Ectodermal cell (in vitro differentiated cells): ENCODE measurements at regions not wholly inside any gene's neighbourhood (a gene's known extent, or its start where the extent isn't known, plus 50 kb on each side); places are given as distances from the start of the nearest gene placed in this dataset.

Experiments
- H3K27ac ChIP-seq: 2 replicates; pipeline ENCODE4 v1.7.0; 2013; ENCODE audit warnings: mild to moderate bottlenecking, low read depth, low read length; ENCODE audit not compliant: insufficient read depth, poor library complexity, severe bottlenecking
- H3K27me3 ChIP-seq: 2 replicates; pipeline ENCODE4 v1.7.0; 2013; ENCODE audit warnings: mild to moderate bottlenecking, low read length; ENCODE audit not compliant: insufficient read depth, control insufficient read depth, poor library complexity, severe bottlenecking
- H3K36me3 ChIP-seq: one replicate; pipeline ENCODE4 v1.7.0; 2013; ENCODE audit warnings: low read length; ENCODE audit not compliant: control insufficient read depth, insufficient read depth
- H3K4me1 ChIP-seq: one replicate; pipeline ENCODE4 v1.7.0; 2013; ENCODE audit warnings: low read length; ENCODE audit not compliant: control insufficient read depth, insufficient read depth
- H3K4me3 ChIP-seq: 2 replicates; pipeline ENCODE4 v1.7.0; 2013; ENCODE audit warnings: low read depth, low read length, control low read depth; ENCODE audit not compliant: insufficient read depth
- H3K9me3 ChIP-seq: 2 replicates; pipeline ENCODE4 v1.7.0; 2013; ENCODE audit warnings: mild to moderate bottlenecking, low read length, moderate library complexity; ENCODE audit not compliant: control insufficient read depth
- WGBS, 2 experiments: methylation state at CpG; one replicate each; pipeline ENCODE4 v1.1.7; 2013; ENCODE audit warnings: missing lambda C conversion rate in 2 of 2; 5-methylcytosine and 5-hydroxymethylcytosine counted together

DNA sequence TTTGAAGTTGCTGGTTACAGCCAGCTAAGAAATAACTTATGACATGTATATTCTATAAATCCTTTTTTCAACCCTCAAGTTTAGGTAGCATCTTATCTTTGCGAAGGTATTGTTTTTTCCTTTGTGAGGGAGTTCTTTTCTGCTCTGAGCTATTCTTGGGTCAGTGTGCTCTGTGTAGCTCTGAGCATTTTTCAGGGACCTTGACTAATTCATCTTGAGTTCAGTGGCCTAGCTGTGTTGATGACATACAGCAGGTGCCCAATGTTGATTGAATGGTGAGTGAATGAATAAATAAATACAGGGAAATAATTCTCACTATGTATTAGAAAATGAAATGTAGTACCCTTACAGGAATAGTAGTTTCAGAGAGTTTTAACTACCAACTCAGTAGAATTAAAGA lies 335.3 kb downstream of the IL20RB start:
- Histone ChIP-seq H3K4me1 (peaks cover 5% of the 10 kb centered on the region), H3K36me3 (no peaks in the 10 kb centered on the region), H3K9me3 (no peaks in the 10 kb centered on the region), H3K27ac (no peak overlapping the region), H3K27me3 (peaks cover 5% of the 10 kb centered on the region), H3K4me3 (no peak overlapping the region)
- WGBS, 2 experiments = 85 to 89% methylated on average over 1 of the region's 1 CpG

DNA sequence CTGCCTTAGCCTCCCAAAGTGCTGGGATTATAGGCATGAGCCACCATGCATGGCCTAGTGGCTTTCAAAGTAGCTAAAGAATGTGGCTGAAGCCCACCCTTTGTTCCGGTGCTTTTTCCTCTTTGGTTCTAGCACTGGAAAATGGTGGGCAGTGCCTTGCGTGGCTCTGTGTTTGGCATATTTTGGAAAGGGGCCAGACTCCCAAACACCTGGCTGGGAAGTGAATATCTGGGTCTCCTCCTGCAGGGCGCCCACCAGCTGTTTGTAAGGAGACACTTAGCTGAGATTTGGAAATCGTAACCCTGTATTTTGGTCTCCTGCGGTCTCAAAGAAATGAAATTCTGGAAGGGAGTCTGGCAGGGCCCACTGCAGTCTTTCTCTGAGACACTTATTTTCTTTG lies 336.4 kb downstream of the IL20RB start:
- Histone ChIP-seq H3K27me3 (peaks cover 5% of the 10 kb centered on the region), H3K4me1 (peaks cover 5% of the 10 kb centered on the region), H3K9me3 (no peaks in the 10 kb centered on the region), H3K27ac (no peak overlapping the region), H3K4me3 (no peak overlapping the region), H3K36me3 (no peaks in the 10 kb centered on the region)
- 82 to 83% methylated on average over 5 of the region's 5 CpGs for WGBS, 2 experiments

DNA sequence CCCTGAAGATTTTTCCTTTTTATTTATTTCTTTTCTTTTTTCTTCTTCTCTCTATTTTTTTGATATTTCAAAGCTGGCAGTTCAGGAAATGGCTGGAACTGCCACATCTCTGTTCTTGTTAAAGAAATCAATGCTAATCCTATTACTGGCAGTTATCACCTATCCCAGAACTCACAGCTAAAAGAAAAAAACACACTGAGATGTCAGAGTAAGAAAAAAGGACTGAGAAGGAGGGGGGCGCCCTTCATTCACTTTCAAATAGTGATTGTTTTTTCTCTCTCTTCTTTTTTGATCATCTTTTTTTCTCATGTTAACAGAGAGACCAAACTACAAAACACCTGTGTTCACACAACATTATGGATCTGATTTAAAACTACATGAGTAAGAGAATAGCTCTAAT lies 337.1 kb downstream of the IL20RB start:
- Histone ChIP-seq H3K9me3 (no peaks in the 10 kb centered on the region), H3K27me3 (peaks cover 5% of the 10 kb centered on the region), H3K4me3 (no peak overlapping the region), H3K4me1 (peaks cover 5% of the 10 kb centered on the region), H3K36me3 (no peaks in the 10 kb centered on the region), H3K27ac (no peak overlapping the region)
- no CpG with 5 or more reads among the region's 1 CpG for WGBS, 2 experiments

DNA sequence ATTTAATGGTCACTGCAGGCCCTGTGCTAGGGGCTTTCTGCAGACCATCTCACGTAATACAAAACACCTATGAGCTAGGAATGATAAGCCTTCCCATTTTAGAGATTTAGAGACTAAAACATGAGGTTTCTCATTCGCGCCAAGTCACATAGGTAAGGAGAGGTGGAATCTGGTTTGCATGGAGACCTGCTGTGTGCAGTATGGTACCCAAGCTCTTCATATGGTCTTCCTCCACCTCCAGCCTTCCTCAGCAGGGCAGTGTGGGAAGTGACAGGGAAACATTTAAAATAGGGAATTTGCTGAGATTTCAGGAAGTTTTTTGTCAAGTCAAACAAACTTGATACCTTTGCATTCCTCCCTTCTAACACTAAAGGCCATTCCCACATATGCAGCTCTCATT lies 337.6 kb downstream of the IL20RB start:
- Histone ChIP-seq H3K4me3 (no peak overlapping the region), H3K4me1 (peaks cover 5% of the 10 kb centered on the region), H3K27ac (no peak overlapping the region), H3K36me3 (no peaks in the 10 kb centered on the region), H3K27me3 (peaks cover 5% of the 10 kb centered on the region), H3K9me3 (no peaks in the 10 kb centered on the region)
- WGBS, 2 experiments = 89 to 91% methylated on average over 3 of the region's 3 CpGs

DNA sequence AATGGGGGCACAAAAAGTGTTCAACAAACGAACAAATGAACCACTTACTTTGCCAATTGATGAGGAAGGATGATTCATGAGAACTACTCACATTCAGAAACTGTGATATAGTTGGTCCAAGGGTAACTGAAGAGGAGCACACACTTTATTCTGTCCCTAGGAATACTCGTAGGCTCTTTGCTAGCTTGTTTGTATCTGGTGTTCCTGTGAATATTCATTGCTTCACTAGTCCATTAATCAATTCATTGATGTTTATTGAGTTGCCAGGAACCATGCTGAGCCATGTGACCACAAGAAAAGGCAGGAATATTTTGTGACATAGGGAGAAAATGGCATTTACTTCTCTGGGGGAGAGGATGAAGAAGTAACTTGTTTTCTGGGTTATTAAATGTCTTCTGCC lies 338.3 kb downstream of the IL20RB start:
- Histone ChIP-seq H3K27ac (no peak overlapping the region), H3K36me3 (no peaks in the 10 kb centered on the region), H3K27me3 (peaks cover 5% of the 10 kb centered on the region), H3K4me3 (no peak overlapping the region), H3K4me1 (peaks cover 5% of the 10 kb centered on the region), H3K9me3 (no peaks in the 10 kb centered on the region)
- WGBS, 2 experiments = 83 to 93% methylated on average over 1 to 2 of the region's 2 CpGs

DNA sequence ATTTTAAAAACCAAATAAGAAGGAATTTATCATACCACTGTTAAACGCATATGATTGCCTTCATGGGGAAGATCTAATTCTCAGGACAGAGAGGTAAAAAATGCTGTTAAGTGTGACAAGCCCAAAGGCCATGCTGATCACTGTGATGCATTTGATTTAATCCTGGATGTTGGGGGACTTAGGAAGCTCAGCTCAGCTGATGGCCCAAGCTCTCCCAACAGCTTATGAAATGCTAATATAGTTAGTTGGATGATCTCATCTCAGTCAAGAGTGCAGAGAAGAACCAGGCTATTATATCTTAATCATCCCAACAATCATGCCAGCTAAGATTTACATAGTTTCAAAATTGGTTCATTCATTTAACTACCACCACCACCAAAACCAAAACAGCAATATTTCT lies 340.0 kb downstream of the IL20RB start:
- H3K4me1 ChIP-seq = peaks cover 5% of the 10 kb centered on the region
- H3K9me3 ChIP-seq = no peaks in the 10 kb centered on the region
- peaks cover 5% of the 10 kb centered on the region for H3K27me3 ChIP-seq
- H3K36me3 ChIP-seq = no peaks in the 10 kb centered on the region
- WGBS, 2 experiments = 89 to 100% methylated on average over 1 of the region's 1 CpG
- H3K4me3 ChIP-seq = no peak overlapping the region
- no peak overlapping the region for H3K27ac ChIP-seq

DNA sequence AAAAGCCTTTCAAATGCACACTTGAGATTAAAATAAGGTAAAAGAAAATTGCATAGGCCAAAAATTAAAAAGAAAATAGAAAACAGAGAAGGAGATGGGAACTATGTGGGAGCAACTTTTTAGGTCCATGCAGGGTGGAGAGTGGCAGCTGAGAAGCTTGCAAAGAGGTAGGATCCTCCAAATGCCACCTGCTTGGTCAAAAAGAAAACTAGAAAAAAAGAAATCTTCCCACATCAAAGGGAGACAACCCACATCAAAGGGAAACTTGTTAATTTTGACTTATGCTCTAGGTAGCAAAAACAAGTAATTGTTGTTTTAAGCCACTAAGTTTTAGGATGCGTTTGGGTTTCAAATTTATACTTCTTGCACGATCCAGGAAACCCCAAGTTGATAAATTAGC lies 342.9 kb downstream of the IL20RB start:
- Histone ChIP-seq H3K4me3 (no peak overlapping the region), H3K27me3 (peaks cover 3% of the 10 kb centered on the region), H3K27ac (no peak overlapping the region), H3K36me3 (no peaks in the 10 kb centered on the region), H3K9me3 (no peaks in the 10 kb centered on the region), H3K4me1 (peaks cover 5% of the 10 kb centered on the region)
- WGBS, 2 experiments = 92 to 100% methylated on average over 1 to 2 of the region's 2 CpGs

DNA sequence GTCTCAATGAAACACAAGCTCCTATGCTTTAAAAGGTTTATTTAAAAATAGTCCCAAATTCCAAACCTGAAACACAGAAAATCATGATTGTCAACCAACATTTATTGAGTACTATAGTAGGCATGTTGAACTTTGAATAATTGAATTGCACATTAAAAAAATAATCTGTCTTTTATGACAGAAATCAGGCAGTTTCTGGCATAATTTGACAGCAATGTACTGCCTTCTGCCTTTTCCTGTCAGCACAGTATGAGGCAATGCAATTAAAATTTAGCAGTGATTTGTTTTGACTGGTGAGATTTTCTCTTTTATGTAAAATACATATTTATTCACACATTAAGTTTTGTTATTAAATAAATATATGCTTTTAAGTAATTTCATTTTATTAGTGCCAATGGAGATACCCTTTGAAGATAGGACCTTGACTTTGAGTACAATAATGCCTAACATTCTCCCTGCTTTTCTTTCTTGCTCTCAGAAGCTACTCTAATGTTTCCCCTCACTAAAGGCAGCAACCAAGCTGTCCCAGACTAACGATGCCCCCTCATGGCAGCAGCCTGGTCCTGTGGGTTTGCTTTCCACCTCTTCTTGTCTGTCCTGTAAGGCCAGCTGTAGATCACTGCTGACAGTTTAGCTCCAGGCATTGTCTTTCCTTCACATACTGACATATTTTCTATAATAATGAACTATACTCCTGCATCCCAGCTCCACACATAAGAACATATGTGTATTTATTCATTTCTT lies 346.7 kb downstream of the IL20RB start:
- Histone ChIP-seq H3K9me3 (no peaks in the 10 kb centered on the region), H3K4me3 (no peak overlapping the region), H3K4me1 (no peaks in the 10 kb centered on the region), H3K36me3 (no peaks in the 10 kb centered on the region), H3K27ac (no peak overlapping the region), H3K27me3 (no peaks in the 10 kb centered on the region)
- 86 to 88% methylated on average over 1 of the region's 1 CpG for WGBS, 2 experiments

DNA sequence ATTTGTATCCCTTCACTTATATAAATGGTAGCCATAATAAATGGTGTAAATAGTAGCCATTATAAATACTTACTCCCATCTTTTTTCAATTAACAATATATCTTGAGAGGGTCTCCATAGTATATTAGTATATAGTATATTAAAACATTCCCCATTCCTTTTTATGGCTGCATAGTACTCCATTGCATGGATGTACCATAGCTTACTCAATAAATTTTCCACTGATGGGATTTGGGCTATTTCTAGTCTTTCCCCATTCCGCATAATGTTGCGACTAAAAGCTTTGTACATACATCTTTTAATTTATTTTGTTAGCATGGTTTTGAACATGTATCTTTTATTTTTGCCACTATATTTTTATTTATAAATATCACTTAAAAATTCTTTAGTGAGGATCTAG lies 366.3 kb downstream of the IL20RB start:
- no peaks in the 10 kb centered on the region for H3K36me3 ChIP-seq
- 88% methylated on average over 1 of the region's 2 CpGs; no CpG with 5 or more reads in 1 of the 2 experiments for WGBS, 2 experiments
- H3K27me3 ChIP-seq = no peaks in the 10 kb centered on the region
- H3K27ac ChIP-seq = no peak overlapping the region
- H3K4me1 ChIP-seq = no peaks in the 10 kb centered on the region
- no peak overlapping the region for H3K4me3 ChIP-seq
- H3K9me3 ChIP-seq = no peaks in the 10 kb centered on the region

DNA sequence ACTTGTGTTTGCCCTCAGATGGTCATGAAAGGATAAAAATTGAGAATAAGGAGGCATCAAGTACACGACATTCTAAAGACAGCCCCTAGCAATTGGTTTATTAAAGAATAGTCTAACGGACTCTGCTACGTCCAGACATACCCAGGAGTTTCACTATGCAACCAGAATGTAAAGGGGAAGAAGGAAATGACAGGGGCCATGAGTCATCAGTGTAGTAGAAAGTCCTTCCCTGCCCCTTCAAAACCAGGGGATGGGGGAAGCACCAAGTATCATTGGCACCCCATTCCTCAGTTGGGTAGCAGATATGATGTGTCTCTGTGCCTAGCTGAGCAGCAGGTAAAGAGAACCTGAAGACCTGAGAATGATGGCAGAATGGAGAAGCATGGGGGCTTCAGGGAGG lies 367.4 kb downstream of the IL20RB start:
- H3K9me3 ChIP-seq = no peaks in the 10 kb centered on the region
- H3K4me3 ChIP-seq = no peak overlapping the region
- no peaks in the 10 kb centered on the region for H3K36me3 ChIP-seq
- H3K27me3 ChIP-seq = no peaks in the 10 kb centered on the region
- 92 to 99% methylated on average over 3 of the region's 3 CpGs for WGBS, 2 experiments
- H3K27ac ChIP-seq = no peak overlapping the region
- H3K4me1 ChIP-seq = no peaks in the 10 kb centered on the region

DNA sequence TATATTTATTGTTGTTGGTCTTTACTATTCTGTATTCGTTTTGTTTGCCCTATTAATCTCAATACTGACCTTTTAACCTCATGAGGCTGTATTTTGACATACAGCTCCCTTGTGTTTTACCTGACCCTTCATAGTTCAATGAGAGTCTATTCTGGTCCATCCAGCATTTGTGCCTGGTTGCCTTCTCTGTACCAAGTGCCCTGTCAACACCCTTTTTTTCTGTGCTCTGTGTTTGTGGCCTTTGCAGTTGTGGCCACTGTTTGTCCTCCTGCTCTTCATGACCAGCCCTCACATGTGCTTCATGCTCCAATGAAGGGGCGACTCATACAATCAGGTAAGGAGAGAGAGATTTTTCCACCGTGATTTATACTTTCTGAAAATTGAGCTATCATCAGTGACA lies 368.2 kb downstream of the IL20RB start:
- Histone ChIP-seq H3K27me3 (no peaks in the 10 kb centered on the region), H3K4me3 (no peak overlapping the region), H3K9me3 (no peaks in the 10 kb centered on the region), H3K4me1 (no peaks in the 10 kb centered on the region), H3K27ac (no peak overlapping the region), H3K36me3 (no peaks in the 10 kb centered on the region)
- 91 to 97% methylated on average over 3 of the region's 3 CpGs for WGBS, 2 experiments
